Activated CD8-positive, alpha-beta memory T cell treated with anti-CD3 and anti-CD28 coated beads, Interleukin-2, amount 50 U/mL, for 48 hours (primary cell): ENCODE measurements at regions not wholly inside any gene's neighbourhood (a gene's known extent, or its start where the extent isn't known, plus 50 kb on each side); places are given as distances from the start of the nearest gene placed in this dataset.
"Not testable (repeated sequence)": the region's sequence is repeated elsewhere in the genome, so short reads cannot be mapped to it uniquely, and the experiment has no call there.

Source experiments
- DNase-seq: peaks from one replicate; pipeline ENCODE4 v3.0.0-alpha.2; 2020

DNA sequence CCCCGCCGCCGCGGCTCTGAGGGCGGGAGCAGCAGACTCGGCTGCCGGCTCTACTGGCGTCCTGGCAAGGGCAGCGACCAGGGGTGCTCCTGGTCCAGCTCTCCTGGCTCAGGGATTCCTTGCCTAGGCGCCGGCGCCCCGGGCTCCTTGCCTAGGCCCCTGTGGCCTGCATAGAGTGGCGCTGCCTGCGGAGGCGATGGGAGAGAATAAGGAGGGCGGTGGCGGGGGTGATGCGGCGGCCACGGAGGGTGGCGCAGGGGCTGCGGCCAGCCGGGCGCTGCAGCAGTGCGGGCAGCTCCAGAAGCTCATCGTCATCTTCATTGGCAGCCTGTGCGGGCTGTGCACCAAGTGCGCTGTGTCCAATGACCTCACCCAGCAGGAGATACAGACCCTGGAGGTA, 136.6 kb upstream of the TP53TG3D start:
- not testable (repeated sequence) for DNase-seq

DNA sequence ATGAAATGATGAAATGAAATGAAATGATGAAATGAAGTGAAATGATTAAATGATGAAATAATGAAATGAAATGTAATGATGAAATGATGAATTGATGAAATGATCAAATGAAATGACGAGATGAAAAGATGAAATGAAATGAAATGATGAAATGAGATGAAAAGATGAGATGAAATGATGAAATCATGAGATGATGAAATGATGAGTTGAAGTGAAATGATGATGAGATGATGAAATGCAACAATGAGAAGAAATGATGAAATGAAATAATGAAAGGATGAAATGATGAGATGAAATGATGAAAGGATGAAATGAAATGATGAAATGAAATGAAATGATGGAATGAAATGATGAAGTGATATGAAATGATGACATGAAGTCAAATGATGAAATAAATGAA, 132.7 kb upstream of the TP53TG3D start:
- not testable (repeated sequence) for DNase-seq

DNA sequence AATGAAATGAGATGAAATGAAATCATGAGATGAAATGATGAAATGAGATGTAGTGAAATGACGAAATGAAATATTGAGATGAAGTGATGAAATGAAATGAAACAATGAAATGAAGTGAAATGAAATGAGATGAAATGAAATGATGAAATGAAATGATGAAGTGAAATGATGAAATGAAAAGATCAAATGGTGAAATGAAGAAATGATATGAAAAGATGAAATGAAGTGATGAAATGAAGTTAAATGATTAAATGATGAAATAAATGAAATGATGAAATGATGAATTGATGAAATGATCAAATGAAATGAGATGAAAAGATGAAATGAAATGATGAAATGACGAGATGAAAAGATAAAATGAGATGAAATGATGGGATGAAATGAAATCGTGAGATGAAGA, 132.3 kb upstream of the TP53TG3D start:
- DNase-seq: not testable (repeated sequence)

DNA sequence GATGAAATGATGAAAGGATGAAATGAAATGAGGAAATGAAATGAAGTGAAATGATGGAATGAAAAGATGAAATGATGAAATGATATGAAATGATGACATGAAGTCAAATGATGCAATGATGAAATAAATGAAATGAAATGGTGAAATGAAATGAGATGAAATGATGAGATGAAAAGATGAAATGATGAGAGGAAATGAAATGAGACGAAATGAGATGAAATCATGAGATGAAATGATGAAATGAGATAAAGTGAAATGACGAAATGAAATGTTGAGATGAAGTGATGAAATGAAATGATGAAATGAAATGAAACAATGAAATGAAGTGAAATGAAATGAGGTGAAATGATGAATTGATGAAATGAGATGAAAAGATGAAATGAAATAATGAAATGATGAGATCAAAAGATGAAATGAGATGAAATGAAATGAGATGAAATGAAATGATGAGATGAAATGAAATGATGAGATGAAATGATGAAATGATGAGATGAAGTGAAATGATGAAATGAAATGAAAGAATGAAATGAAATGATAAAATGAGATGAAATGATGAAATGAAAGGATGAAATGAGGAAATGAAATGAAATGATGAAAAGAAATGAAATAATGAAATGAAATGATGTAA, 131.7 kb upstream of the TP53TG3D start:
- DNase-seq: not testable (repeated sequence)

DNA sequence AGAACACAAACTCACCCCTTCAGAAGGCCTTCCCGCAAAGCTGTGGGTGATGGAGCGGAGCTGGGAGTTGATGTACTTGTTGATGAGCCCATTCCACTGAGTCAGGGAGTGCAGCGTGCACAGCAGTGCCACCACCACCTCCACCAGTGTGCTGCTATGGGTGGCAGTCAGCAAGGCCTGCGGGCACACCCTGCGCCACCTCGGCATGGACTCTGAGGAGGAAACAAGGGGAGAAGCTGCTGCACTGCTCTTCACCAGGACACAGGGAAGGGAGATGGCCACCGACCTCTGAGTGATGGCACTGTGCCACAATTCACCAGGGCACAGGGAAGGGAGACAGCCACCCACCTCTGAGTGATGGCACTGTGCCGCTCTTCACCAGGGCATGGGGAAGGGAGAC, 100.7 kb upstream of the TP53TG3D start:
- DNase-seq: not testable (repeated sequence)

DNA sequence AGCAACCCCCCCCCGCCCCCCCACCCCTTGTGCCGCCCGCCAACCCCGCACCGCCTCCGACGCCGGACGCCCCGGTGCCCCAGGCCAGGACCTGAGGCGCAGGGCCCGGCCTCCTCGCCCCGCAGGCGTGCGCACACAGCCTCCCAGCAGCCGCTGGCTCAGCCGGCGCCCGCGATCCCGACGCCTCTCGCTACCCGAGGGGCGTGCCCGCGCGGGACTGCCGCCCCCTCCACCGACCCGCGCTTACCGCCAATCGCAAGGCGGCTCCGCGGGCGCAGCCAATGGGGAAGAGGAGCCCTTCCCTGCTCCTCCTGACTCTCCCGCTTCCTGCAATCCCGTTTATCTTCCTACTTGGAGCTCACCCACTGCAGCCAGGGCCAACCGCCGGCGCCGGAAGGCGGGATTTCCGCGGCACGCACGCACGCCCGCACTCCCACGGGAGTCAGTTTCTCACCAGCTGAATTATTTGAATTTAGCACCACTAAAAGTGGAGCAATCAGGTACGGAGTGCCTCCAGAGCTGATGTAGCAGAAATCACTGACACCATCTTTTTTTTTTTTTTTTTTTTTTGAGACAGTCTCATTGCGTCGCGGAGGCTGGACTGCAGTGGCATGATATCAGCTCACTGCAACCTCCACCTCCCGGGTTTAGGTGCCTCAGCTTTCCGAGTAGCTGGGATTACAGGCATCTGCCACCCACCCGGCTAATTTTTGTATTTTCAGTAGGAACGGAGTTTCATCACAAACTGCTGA, 65.0 kb upstream of the TP53TG3D start:
- DNase-seq: not testable (repeated sequence)

DNA sequence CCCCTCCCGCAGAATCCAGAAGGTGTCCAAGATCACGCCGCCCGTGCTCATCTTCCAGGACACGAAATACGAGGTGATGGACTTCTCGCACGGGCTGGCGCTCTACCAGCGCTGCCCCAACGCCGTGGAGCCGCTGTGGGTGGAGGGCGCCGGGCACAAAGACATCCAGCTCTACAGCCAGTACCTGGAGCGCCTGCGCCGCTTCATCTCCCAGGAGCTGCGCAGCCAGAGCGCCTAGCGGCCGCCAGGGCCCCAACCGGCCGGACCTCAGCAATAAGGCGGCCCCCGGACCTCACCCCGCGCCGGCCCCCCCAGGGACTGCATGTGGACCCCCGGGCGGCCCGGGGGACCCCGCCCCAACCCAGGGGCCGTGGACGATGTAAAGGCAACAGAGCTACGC, 50.5 kb upstream of the TP53TG3D start:
- not testable (repeated sequence) for DNase-seq
